ENCODE measurements at regions not wholly inside any gene's neighbourhood (a gene's known extent, or its start where the extent isn't known, plus 50 kb on each side); places are given as distances from the start of the nearest gene placed in this dataset.

DNA sequence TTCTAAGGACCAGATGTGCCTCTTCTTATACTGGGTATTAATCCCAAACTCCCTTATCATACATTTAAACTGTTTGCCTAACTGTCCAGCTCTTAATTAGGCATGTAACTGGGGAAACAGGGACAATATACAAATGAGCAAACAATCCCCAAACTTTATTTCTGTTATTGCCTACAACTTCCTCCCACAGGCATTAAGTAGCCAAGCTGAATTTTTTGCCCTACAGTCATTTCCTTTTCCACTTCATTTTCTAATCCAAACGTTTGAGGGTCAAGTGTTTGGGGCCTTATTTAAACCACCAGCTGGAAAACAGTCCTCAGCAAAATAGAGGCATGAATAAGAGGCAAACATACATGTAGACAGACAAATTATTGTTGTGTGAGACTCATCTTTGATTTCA lies 77.4 kb upstream of the CCL2 start:
- DNase-seq (ENCODE audit: low spot score): no peak

DNA sequence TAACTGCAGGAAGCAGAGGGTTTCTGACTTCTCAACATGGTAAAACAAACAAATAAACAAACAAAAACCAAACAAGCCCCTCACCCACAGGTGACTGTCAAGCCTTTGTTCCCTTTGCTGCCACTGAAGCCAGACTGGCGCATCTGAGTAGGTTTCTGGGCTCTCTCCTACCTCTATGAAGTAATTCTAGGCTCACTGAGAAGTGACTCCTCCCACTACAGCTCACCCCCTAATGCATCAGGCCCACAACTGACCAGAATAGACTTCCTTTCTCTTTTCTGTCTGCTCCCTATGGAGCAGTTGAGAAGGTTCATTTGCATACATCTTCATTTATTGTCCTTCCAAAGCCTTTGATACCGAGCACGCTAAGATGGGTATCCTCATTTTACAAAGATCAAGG lies 77.0 kb upstream of the CCL2 start:
- DNase-seq (ENCODE audit: low spot score): no peak

DNA sequence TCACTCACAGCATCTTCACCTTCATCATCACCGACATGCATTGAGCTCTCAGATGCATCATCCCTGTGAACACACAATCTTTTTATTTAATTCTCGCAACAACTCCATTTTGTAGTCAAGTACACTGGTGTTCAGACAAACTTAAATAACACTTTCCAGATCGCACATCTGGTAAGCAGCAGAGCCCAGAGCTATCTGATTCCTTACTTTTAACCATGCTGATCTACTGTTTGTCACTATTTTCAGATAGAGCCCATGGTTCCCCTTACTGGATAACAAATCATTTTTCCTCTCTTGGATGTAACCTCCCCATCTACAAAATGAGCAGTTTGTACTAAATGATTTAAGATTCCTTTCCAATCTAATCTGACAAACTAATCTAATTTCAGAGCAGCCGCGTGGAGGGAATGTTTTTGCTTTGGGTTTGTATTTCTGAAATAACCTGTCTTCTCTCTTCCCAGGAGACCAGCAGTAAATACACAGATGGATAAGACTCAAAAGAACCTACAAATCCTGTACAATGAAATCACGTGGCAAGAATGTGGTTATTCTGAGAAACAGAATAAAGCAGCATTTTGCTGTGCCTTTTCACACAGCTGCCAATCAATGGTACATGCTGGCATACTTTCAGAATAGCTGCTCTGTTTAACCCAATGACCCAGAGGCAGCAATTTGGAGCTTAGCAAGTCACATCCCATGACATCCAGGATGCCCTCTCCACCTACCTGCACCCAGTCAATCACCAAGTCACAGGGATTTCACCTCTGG lies 72.9 kb upstream of the CCL2 start:
- DNase-seq (ENCODE audit: low spot score): no peak

DNA sequence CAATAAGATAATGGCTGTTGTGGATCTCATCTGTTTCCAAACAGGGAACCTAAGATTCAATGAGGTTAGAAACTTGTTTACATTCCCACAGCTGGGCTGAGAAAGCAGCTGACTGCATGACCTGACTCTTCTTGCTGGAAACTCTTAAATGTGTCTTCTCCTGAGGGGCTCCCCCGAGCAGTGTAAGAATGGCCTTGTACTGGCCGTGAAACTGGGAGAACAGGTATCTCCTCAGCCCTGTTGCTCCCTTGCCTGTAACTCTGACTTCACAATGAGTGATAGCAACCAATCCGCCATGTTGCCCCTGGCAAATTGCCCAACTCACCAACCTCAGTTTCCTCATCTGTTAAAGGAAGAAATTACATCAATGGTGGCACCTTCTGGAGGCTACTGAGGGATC lies 59.1 kb upstream of the CCL2 start:
- DNase-seq (ENCODE audit: low spot score): no peak

DNA sequence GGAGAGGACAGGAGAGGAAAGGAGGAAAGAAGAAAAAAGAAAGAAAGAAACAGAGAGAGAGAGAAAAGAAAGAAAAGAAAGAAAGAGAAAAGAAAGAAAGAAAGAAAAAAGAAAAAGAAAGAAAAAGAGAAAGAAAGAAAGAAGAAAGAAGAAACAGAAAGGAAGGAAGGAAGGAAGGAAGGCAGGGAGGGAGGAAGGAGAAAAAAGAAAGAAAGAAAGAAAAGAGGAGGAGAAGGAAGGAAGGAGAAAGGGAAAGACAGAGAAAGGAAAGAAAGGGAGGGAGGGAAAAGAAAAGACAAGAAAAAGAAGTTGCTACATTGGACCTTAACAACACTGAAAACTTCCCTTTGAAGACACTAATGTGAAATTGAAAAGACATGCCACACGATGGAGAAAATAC lies 56.6 kb upstream of the CCL2 start:
- DNase-seq (ENCODE audit: low spot score): no peak

DNA sequence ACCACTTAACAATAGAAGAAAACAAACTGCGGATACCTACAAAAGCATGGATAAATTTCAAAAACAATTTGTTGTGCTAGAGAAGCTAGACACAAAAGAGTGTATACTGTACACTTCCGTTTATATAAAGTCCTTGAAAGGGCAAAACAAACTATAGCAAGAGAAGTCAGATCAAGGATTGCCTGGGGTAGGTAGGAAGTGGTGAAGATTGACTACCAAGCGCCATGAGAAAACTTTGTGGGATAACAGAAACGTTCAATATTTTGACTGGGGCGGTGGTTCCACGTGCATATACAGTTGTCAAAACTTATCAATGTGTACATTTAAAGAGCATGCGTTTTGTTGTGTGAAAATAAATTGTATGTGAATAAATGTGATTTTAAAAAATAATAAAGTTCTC lies 55.6 kb upstream of the CCL2 start:
- DNase-seq (ENCODE audit: low spot score): no peak

DNA sequence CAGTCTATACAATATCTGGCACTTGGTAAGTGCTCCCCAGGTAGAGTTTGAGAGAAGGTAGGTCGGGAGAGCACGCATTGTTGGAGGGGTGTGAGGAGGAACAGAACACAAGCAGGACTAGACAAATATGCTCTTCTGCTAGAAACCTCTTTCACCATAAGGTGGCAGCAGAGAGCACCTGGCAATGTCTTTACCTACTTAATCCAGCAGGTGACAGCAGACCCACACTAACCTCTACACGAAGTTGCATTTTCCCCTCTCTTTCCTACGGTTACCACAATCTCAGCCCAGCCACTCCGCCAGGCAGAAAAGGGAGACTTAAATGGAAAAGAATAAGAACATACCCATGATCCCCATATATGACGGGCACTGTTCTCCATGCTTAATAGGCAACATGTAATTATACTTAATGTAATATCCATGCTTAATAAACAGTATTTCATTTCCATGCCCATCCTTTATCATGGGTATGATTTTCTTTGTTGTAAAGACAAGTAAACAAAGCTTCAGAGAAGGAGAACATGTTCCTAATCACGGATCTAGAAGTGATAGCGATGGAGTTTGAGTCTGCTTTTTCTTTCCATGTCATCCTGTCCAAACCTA lies 55.1 kb upstream of the CCL2 start:
- peak; percentile 79 for DNase-seq (ENCODE audit: low spot score)

DNA sequence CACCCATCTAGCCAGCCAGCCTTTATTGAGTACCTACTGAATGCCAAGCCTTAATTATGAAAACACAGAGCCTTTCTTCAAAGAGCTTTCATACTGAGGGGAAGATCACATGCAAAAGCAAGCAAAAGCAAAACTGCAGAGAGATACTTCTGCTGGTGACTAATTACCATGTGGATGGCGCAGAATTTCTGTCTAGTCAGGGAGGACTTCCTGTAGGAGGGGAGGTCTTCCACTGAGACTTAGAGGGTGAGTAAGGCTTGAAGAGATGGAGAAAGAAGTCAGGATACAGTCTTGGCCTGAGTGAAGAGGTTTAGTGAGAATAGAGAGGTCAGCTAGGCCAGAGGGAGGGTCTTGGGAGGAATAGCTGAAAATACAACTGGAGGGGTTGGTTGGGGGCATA lies 53.9 kb upstream of the CCL2 start:
- no peak for DNase-seq (ENCODE audit: low spot score)

DNA sequence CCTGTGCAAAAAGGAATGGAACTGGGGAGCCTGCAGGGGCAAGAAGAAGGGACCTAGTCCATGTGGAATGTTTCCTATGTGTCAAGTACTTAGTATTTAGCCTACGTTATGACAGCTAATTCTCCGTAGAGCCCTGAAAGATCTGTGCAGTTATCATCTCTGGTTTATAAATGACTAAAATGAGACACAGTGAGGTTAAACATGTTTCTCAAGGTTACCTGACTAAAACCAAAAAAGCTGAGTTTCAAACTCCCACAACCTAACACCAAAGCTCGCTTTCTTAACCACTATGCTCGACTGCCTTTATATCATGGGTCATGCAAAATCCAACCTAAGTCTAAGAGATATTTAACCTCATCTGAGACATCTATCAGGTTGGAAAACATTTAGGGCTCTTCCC lies 53.3 kb upstream of the CCL2 start:
- DNase-seq (ENCODE audit: low spot score): no peak

DNA sequence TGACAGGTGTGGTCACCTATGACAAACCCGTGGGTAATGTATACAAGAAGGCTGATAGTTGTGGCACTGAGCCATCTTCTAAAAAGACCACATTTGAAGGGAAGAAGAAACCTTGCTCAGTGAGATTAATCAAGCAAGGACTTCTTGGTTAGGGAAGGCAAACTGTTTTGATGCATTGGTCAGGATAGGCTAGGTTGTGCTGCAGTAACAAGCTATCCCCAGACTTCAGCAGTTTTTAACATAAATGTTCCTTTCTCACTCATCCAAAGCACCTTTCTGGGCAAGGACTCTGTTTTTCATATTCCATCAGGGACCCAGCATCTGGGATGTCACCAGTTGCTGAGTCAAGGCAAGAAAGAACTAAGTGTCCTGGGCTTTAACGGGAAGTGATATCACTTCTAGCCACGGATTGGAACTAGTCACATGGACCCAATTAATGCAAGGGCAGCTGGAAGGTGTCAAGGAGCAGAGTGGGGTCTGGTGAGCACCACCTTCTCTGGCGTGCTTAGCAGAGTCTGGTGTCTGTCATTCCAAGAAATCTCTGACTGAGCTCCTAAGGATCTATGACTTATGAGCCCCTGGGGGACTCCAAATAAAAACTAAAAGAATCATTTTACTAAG lies 52.0 kb upstream of the CCL2 start:
- DNase-seq (ENCODE audit: low spot score): no peak

DNA sequence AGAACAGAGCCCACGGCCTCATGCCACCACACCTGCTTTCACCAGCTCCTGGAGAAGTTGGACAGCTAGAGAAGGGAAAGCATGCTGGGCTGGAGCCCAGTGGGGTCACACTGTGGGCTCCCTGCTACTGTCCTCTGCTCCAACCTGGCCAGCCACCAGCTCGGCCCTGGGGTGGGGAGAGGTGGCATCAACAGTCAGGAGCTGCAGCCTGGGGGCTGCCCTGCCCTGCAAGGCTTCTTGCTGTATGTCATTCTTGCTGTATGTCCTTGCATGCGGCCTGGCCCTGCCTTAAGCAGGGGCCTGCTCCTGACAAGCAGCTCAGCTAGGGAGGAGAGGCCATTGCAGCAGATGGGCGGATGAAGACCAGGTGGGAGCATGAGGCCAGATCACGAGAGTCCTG lies 50.7 kb upstream of the CCL2 start:
- DNase-seq (ENCODE audit: low spot score): no peak

Measured in pons (tissue), 1 donor.